GM18498 (cell line): ENCODE measurements at regions not wholly inside any gene's neighbourhood (a gene's known extent, or its start where the extent isn't known, plus 50 kb on each side); places are given as distances from the start of the nearest gene placed in this dataset.

Experiments
- ATAC-seq: cut with Tn5 transposase; IDR thresholded peaks from one replicate; pipeline ENCODE4 v1.9.1; 2021; ENCODE audit warnings: mild to moderate bottlenecking, moderate library complexity; ENCODE audit not compliant: unreplicated experiment

DNA sequence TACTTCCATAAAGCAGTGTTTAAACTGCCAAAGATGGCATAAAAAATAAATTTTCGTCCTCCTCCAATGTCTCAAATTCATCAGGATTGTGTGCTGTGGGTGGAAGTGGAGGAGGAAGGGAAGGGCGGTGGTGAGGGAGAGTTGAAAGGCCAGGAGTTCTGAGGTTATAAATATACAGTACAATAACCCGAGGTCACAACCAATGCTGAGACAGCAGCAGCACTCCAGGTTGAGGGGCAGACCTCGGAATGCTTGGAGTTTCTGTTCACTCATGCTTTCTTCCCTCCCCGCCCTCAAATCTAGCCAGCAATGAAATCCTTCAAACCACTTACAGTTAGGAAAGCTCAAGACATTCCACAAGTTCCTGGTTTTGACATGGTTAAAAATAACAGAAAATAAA, 134.0 kb upstream of the SMAD1 start:
- ATAC-seq, result no peak

DNA sequence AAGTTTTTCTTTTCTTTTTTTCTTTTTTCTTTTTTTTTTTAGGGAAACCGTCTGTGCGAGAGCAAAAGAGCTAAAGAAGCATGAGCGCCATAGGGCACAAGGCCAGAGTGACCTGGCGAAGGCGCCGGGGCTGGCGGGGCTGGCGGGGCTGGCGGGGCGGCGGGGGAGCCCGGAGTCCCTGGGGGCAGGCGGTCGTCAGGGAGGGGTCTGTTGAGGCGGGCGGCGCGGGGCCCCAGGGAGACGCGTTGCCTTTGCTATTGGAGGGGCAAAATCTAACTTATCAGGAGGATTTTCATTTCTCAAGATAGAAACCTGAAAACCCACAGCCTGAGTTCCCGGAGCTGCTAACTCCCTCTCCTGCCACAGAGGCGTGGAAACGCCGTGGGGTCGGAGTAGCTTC, 135.6 kb upstream of the SMAD1 start:
- no peak for ATAC-seq

DNA sequence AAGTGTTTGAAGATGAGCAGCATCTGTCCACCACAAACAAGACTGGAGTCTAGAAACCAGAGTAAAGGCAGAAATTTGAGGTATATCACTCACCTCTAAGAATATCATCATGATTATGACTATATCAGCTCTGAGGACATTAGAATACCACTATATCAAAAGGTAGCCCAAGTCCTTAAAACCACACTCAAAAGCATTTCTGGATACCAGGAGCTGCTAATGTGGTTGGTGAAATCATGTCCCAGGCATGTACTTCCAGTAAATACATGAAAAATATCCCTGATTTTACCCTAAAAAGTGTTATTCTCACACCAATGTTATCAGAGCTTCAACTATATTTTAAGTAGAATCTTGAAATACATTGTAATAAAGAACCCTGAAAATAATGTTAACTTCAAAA, 136.3 kb upstream of the SMAD1 start:
- ATAC-seq, result no peak

DNA sequence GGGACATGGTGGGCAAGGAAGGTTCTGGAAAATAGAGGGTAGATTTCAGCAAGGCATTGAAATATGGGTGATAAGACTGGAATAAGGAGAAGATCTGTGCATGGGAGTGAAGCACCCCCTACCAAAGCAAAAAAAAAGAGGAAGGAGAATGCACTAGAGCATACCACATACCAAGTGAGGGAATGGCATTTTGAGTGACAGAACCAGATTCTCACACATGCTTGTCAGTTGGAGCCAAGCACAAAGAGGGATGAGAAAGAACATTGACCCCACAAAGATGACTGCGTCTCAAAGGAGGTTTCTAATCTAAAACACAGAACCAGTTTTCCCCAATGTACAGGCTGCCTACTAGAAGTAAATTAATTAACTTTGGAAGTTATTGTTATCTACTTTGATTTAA, 140.3 kb upstream of the SMAD1 start:
- ATAC-seq, result no peak

DNA sequence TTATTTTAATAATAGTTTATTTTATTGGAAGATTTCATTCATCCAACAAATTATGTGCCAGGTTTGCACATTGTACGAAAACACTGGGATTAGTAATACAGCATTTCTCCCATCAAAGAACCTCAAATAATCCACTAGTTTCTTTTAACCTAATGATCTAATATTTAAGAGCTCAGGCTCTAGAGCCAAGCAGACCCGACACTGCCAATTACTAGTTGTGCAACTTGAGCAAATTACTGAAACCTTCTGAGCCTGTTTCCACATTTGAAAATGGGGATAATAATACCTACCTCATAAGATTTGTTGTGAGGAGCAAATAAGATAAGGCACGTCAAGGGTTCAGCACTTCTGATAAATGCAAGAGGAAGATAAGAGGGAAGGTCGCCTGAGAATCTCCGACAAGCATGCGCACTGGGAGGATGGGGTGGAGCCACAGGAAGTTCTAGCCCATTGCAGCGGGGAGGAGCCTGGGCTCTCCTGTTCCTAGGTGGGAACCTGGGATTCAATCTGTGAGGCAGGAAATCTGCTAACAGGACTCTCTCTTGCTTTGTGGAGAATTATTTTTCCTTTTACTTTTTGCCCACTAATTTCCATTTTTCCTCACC, 141.5 kb upstream of the SMAD1 start:
- no peak for ATAC-seq

DNA sequence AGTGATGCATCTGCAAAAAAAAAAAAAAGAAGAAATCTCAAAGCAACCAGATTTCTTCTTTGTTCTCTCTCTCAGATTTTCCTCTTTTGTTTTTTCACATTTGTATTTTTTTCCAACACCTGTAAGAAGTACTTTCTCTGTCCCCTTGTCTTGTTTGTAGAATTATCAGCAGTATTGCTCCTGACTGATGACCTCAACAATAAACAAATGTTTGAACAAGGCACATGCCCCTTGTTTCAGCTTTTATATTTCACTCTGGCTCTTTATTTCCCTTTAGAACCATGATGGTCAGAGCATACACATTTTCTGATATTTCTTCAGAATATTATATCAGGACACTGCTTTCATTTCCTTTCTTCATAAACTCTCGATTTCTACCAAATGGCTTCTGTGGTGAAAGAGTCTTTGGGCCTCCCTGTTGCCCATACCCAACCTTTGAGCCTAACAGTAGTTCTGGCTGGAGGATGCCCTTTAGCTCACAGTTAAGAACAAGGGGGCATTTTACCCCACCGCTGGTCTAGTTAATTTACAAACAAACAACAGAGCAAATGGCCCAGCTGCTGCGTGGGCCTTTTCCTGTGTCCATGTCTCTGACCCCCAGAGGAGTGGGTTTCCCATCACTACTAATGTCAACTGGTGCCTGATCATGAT, 142.5 kb upstream of the SMAD1 start:
- ATAC-seq, result no peak

DNA sequence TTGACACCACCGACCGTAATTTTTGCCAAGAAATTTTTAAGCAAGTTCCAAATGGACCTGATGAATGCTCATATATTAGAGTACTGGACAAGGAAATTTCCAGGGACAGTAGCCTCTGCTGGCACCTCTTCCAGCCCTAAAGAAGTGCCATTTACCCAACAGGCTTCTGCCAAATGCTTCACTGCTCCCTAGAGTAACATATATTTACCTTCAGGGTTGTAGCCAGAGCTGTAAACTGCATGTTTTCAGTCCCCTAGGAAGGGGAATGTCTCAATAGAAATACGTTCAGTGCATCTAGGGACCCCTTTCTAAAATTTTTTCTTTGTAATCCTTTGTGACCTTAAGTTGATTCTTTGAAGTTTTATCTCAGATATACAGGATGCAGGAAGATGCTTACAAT, 143.1 kb upstream of the SMAD1 start:
- ATAC-seq, result no peak

DNA sequence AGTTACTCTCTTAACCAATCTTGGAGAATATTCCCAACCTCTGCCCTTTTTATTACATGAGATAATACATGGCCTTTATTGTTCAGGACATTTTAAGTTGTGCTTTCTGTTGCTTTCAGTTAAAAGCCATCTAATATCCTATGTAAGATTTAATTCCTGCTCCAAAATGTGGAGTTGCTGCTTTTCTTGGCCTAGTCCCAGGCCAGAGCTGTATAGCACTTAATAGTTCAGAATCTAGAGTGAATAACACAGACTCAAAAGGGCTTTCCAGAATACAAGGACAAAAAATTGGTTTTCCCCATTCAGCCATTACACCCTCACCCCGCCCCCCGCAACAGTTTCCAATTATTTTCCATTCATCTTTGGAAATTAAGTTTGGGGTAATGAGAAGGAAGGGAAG, 144.3 kb upstream of the SMAD1 start:
- ATAC-seq, result no peak

DNA sequence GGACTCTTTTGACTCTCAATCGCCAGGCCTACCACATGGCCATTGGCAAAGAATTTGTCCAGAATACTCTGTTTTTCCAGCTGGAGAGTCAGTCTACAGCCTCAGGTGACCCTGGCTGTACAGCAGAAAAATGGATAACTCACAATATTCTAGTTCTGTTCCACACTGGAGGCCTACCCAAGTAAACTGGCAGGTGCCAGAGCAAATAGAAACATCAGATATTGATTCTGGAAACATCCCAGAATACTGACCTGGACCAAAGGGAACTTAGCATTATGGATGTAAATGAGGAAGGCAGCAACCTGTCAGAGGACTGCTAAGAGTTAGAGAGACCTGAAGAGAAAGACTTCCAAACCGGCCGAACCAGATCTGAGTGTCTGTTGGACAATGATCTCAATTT, 147.9 kb upstream of the SMAD1 start:
- no peak for ATAC-seq

DNA sequence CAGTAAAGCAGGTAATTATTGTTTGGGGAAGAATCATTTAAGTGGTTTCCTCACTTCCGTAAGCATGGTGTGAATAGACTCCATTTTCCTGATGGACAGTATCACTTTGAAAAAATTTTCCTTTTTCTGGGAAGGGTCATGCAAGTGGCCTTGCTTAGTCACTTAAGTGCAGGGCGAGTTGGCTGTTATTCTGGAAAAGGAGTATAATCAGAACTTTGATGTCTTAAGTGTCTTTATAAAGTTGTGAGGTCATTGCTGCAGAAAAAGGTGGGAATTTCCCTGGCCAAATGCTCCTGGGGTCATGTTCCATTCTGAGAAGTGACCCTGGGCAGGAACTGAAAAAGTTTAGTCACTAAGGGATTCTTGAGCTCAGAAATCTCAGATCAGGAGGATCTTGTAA, 146.1 kb upstream of the OTUD4 start:
- ATAC-seq, result no peak

DNA sequence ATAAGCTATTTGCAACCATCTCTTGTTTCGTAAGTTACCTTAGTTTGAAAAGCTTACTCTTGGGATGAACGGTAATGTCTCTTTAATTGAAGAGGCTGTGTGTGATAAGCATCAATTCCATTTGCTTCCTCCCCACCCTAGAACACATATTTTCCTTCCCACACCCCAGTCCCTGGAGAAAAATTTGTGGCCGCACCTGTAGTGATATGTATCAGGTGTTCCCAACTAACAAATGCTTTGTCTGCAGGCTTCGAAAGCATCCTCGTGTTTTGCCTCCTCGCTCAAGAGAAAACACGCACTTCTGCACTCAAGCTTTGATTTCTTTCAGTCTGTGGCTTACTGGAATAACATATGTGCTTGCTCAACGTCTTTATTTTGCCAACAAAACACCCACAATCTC, 143.8 kb upstream of the OTUD4 start:
- ATAC-seq, result no peak

DNA sequence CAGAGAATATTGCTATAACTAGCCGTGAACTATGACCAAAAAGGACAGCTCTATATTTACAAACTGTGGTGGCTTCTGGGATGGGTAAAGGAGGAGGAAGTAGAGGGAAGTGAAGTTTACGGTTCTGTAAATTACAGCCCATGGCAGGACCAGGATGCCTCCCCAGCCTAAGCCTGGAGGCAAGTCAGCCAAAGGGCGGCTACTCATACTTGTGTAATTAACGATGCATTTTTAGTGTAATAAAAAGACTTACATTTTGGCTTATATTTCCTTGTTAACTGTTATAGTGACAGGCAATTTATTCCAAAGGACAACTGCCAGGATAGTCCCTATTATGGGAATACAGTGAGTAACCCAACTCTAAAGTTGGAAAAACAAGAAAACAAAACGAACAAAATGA, 139.9 kb upstream of the OTUD4 start:
- ATAC-seq, result no peak

DNA sequence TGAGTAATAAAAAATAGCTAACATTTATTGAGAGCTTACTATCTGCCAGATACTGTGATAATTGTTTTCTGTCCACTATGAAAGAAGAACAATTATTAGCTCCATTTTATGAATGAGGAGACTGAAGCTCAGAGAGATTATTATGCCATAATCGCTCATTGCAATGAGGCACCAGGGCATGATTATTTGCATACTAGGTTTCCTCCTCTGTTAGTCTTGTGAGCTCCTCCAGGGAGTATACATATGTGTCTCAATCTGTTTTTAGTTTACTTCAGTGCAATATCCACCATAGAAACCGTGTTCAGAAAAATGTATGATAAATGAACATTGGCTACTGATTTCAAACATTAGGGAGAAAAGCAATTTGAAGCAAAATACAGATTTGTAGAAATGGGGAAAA, 139.4 kb upstream of the OTUD4 start:
- ATAC-seq, result no peak

DNA sequence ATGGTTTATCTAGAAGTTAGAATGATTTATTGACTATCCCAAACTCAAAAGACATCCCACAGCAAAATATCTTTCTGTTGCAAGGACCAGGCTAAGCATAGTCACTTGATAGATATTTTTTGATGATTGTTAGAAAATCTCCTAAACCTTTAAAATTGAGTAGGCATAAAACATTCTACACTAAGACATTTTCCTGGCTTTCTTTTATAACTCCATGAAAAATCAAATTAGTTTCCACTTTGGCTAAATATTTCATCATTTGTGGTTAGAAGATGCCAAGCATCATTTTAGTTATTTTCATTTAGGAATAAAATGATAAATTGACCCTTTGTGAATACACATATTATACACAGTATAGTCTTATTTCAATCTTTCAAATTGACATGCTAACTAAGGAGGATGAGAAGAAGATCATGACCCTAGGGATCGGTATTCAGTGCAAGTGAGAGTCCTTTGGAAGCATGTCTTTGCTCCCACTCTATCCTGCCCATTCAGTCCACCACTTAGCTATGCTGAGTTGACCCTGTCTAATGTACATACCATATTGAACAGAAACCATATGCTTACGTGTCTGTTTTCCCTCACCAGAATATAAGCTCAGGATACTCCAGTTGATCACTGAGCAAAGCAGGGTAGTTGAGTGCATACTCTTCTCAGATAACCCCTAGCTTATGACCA, 136.6 kb upstream of the OTUD4 start:
- no peak for ATAC-seq

DNA sequence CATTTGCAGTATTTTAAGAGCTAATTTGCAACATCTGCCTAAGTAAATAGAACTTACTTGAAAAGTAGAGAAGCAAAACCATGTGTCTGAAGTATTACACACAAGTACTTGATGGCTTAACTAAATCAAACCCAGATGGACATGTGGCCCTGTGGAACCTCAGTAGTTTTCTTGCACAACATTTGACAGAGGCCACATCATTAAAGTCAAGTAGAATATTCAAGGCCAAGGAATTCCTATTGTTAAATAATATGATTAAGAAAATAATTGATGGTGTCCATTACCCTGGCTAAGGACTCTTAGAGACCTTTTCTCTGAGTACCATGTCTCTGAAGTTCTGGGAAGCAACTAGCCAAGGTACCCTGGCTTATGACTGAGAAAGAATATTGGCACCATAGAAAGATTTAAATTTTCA, 135.4 kb upstream of the OTUD4 start:
- ATAC-seq, result no peak

DNA sequence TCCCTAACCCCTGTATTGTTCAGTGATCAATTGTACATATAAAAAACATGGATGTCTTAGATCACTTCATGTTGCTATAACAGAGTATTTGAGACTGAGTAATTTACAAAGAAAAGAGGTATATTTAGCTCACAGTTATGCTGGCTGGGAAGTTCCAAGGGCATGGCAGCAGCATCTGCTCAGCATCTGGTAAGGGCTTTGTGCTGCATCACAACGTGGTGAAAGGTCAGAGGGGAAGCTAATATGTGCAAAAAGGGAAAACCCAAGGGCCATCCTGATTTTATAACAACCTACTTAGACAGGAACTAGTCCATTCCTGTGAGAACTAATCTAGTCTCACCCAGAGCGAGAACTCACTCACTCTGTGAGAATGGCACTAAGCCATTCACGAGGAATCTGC, 128.2 kb upstream of the OTUD4 start:
- ATAC-seq, result no peak

DNA sequence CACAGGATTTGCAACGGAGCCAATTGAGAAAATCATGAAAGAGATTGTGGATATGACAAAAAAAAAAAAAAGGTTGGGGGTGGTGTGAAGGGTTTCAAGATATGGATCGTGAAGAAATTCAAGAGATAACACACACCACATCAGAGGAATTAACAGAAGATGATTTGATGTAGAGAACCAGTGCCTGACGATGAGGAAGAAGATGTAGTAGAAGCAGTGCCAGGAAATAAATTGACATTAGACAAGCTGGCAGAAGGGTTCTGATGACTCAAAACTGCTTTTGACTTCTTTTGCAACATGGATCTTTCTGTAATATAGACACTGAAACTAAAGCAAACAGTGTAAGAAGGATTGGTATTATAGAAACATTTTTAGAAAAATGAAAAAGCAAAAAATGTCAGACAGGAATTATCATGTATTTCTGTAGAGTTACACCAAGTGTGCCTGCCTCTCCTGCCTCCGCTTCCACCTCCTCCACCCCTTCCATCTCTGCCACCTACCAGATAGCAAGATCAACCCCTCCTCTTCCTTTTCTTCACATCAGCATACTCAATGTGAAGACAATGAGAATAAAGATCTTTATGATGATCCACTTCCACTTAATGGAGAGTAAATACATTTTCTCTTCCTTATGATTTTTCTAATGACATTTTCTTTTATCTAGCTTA, 127.5 kb upstream of the OTUD4 start:
- ATAC-seq, result no peak

DNA sequence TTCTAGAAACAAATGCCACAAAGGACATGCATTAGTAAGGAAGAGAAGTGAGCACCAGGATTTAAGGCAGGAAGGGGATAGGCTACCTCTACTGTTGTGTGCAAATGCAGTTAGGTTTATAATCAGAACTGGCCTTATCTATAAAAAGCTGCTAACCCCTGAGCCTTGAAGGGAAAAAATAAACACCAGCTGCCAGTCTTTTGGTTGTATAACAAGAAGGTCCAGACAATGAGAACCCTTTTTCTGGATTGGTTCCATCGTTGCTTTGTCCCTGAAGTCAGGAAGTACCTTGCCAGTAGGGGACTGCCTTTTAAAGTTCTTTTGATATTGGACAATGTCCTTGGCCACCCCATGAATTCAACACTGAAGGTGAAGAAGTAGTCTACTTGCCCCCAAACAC, 126.7 kb upstream of the OTUD4 start:
- no peak for ATAC-seq

DNA sequence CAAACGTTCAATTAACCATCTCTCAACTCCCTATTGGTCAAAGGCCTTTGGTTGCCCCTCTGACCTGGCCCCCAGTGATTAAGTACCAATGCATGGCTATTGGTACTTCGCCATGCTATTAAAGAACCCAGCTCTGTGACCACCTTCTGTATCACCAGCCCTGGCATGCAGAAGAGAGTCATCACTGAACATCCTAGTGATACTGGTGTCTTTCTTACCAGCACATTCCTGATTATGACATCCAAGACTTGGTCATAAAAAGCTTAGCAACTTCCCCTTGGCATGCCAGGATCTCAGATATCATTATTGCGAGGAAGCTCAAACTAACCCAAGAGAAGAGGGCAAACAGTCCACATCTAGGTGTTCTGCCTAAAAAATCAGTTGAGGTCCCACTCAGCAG, 122.3 kb upstream of the OTUD4 start:
- ATAC-seq, result no peak

DNA sequence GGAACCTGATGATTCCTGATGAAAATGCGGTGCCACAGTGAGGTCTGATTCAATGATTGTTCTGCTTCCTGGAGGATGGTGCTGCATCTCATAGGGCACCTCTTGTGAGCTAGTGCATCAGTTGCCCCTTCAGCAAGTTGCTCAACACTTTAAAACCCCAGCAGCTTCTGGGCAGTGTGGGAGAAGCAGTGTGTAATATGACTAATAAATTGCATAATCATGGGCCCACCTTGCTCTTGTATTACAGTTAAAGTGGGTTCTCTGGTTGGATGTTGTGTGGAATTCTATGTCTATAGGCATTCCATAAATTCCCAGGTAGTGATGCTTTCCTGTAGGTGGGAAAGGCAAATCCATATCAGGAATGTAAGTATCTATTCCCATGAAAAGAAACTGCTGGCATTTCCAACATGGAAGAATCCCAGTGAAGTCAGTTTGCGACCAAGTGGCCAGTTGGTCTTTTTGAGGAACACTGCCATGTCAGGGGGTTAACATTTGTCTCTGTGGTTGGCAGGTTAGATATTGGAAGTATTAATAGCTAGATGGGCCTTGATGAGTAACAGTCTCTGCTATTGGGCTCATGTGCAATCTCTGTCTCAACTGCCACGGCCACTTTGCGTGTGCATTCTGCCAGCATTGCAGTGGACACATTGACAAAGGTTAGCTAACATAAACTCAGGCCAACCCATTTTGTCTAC, 121.1 kb upstream of the OTUD4 start:
- no peak for ATAC-seq

DNA sequence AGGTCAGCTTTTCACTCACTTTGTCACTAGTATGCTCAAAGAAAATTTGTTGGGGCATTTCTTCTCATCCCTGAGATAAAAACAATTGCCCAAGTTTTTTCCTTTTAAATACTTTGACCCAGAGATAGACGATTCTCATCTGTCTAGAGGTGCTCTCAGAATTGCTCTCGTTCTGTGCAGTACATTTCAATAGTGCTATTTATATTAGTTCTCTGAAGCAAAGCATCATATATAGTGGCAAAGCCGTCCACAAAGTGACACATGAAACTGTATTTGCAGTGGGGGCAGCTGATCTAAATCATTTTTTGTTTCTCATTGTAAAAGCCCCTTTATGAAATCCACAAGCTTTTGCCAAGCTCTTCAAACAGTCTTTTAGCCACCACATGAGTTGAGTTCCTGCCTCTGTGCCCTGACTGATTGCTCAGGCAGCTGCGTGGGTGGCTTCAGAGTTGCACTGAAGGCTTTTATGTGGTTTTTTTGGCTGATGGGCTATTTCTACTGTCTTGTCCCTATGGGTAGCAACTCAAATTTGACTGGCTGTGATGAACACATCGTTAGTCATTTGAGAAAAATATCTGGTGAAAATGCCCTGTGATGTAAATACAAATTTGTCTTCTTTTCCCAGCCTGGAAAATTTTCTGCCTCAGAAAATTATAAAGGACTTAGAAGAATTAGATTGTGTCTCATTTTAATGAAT, 119.1 kb upstream of the OTUD4 start:
- ATAC-seq, result peak; percentile 90
